Activated naive CD8-positive, alpha-beta T cell treated with anti-CD3 and anti-CD28 coated beads, Interleukin-2, amount 50 U/mL, for 16 hours (primary cell): ENCODE measurements at regions not wholly inside any gene's neighbourhood (a gene's known extent, or its start where the extent isn't known, plus 50 kb on each side); places are given as distances from the start of the nearest gene placed in this dataset.

Source experiments
- DNase-seq: peaks from one replicate; pipeline ENCODE4 v3.0.0-alpha.2; 2020; ENCODE audit warnings: low read depth, low spot score

GRCh38 chr10:78510566-78511323 is 477.1 kb downstream of the RPS24 start:
- DNase-seq, result no peak

GRCh38 chr10:78511324-78512204 is 477.9 kb downstream of the RPS24 start:
- DNase-seq, result no peak

GRCh38 chr10:78512205-78512550 is 478.5 kb downstream of the RPS24 start:
- no peak for DNase-seq

DNA sequence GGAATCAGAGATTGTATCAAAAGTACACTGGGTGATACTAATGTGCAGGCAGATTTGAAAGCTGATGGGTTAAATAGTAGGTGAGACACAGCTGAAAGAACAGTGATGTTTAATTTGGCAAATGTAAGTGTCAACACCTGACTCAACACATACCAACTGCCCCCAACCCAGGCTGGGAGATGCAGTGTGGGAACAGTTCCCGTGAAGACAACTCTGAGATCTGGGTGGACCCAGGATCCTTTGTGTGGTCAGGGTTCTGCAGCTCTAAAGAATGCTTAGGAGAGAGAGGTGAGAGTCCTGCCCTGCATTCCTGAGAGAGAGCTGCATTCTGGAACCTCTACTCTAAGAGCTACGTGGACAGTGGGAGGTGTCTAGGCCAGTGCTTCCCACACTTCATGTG is 479.7 kb downstream of the RPS24 start:
- DNase-seq, result no peak

DNA sequence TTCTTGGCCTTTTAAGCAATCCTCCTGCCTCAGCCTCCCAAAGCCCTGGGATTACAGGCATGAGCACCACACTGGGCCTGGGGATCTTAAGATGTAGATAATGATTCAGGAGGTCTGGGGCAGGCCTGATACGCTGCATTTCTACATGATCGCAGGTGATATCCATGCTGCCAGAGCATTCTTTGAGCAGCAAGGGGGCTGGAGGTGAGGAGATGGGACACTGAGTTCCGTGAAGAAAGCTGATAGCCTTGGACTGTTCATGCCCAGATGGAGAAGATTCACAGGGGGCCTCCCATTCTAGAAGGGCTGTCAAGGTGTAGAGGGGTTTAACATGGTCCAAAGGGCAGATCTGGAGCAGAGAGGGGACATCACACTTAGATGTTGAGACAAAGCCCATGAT is 480.3 kb downstream of the RPS24 start:
- DNase-seq, result no peak

DNA sequence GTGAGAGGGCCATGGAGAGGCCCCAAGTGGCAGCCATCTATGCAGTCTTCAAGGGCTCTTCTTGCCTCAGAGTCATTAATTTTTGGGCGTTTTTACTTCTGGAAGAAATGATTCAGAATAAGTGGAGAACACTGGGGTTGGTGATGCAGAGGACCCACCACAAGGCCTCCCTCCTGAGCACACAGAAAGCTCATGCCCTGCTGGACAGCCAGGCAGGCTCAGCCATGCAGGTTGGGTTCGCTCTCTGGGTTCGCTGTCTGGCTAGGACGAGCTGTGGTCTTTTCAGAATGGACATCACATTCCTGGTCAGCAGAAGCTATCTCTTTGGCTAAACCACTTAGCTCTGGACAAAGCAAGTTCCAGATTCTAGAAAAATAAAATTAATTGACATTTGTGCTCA is 480.8 kb downstream of the RPS24 start:
- no peak for DNase-seq

GRCh38 chr10:78515038-78515872 is 481.6 kb downstream of the RPS24 start:
- DNase-seq, result no peak

DNA sequence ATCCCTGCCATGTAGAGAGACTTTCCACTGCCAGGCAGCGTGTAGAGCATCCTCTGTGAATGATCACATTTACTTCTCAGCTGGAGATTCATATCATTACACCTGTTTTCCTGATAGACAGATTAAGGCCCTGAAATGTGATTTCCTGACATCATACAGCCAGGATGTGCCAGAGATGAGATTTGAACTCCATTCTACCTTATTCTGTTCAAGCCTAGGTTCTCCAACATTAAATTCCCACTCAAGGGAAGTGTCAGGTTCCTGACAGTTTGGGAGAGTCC is 482.1 kb downstream of the RPS24 start:
- DNase-seq, result no peak

DNA sequence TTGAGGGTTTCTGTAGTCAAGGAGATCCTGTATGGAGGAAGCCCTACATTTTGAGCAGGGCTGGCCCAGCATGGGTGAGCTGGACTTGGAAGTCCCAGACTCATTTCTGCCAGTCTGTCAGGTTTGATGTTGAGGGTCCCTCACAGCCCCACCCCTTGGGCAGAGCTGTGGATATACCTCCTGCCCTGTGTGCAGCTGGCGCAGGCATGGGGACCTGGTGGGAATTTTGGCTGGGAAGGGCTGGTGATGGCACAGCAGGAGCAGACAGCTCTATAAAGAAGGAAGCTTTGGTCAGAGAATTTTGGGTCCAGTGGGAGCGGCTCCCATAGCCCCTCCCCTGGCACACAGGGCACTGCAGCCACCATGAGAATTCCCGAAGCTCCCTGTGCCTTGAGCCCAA is 482.6 kb downstream of the RPS24 start:
- DNase-seq, result no peak

- DNase-seq, result no peak
Observed at GRCh38 chr10:78516756-78517155, 483.1 kb downstream of the RPS24 start.

GRCh38 chr10:78518224-78518623 is 484.6 kb downstream of the RPS24 start:
- no peak for DNase-seq

DNA sequence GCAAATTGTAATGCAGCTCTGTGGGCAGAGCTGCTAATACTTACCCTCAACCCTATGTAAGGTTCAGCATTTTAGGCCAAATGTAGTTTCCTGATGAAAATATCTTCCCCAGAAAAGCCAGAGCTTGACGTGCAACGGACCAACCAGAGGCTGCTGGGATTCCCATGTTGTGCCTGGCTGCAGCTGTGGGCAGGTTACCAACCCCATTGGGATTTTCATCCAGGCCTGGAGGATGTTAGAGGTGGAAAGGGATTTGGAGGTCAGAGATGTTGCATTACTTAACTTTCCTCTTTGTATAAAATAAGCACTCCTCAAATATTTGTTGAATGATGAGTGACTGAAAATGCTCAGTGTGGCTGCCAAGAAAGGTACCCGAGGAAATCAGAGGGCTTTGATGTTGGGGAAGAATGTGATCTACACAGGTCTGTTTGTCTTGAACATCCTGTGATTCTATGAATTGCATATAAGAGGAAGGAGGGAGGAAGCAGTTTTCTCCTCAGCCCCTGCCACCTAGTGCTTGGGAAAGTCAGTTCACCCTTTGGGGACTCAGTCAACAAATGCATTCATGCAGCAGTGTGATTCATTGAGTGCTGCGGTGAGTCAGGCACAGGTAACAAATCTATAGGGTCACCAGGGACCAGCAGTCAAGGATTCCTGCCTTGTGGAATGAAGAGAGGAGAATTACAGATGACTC is 487.2 kb downstream of the RPS24 start:
- DNase-seq, result no peak

- DNase-seq, result no peak
Observed at GRCh38 chr10:78523453-78523852, 489.8 kb downstream of the RPS24 start.

DNA sequence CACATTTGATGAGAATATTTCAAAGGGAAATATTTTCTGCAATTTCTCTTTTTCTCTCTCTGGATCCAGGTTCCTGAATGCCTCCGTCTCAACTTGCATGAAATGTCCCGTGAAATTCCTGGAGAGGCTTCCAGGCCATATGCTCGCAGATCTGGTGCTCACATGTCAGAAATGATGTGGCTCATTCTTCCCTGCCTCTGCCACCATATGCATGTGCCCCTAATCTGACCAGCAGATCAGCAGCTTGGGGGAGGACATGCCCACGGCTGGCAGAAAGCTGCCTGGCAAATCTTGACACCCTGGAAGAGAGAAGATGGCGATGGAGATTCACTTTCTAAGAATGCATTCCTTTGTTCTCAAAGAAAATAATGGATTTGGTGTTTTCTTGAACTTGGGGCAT is 490.7 kb downstream of the RPS24 start:
- DNase-seq, result no peak

DNA sequence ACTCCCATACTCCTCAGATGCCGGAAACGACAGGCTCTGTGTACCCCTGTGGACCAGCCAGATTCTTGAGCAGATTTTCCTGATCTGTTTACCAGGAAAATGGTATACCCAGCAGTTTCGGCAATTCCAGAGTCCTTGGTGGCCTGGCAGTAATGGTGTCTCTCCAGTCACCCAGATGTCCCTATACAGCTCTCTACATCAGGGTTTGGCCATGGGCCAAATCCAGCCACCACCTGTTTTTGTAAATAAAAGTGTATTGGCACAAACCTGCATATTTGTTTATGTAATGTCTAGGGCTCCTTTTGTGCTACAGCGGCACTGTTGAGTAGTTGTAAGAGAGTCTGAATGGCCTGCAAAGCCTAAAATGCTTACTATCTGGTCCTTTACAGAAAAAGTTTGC is 491.3 kb downstream of the RPS24 start:
- no peak for DNase-seq

DNA sequence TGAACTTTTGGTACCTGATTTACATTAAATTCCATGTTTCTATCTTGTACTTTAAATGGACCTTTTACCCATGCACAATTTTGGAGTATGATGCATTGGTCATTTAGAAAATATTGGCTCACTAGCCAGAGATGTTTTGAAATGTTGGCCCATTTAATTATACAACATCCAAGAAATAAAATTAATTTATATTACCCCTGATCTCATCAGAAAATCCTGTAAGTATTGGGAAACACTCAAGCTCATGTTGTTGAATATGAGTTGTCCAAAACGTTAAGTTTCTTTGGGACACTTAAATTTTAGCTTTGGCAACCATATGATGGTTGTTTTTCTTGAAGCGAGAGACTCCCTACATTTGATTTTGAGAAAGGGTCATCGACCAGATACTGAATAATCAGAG is 492.7 kb downstream of the RPS24 start:
- DNase-seq, result no peak

GRCh38 chr10:78527296-78527695 is 493.6 kb downstream of the RPS24 start:
- DNase-seq, result no peak

GRCh38 chr10:78528749-78529204 is 495.1 kb downstream of the RPS24 start:
- no peak for DNase-seq

DNA sequence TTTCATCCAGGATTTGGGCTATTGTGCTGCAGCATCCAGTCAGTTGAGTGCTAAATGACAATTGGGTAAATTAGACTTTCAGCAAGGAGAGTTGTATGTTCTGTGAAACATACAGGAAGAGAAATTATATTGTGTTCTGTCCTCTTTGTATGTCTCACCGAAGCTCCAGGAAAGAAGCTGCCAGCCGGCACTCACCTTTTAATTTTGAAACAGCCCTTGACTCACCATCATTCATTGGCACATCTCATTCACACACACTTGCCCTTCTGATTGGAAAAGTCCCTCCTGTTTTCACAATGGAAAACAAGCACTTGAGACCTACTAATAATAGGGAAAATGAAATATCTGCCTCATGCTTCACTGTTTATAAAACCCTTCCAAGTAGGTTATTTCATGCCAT is 495.6 kb downstream of the RPS24 start:
- DNase-seq, result no peak

DNA sequence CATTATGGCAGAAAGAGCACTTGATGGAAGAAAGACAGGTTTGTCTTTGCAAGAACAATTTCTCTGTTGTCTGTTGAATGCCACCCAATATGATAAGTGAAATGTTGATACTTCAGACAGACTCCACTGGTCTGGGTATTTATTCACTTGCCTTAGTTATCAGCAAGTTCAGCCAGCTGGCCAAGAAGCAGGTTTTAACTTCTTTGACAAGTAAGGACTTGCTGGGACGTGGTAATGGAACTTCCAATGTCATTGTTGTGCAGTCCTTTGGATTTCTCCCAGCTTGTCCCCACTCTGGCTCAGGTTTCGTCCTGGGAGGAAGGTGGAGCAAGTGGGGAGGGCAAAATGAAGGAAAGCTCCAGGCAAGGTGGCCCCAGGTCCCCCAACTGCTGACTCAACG is 497.4 kb downstream of the RPS24 start:
- DNase-seq, result no peak

DNA sequence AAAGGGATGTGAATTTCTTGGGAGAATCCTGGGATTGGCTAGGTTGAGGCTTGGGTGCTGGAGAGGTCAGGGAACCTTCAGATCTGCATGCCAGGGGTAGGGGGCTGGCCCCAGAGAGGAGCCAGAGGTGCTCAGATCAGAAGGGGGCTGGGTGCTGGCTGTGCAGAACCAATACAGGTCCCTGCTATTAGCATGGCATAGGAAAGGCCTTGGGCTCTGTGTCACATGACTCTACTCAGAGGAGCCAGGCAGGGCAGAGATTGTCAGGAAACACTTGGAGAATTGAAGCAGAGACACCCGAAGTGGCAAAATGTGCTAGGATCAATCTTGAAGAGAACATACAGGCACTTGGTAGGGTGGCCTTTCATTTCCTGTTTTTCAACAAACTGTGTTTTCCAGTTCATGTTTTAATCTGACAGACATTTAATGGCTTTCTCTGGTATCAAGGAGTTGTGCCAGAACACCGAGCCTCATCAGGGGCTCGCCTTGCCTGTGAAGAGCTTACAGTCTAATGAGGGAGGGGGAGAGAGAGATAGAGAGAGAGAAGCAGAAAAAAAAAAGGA is 498.9 kb downstream of the RPS24 start:
- no peak for DNase-seq
